C4-2B (cell line): ENCODE measurements at regions not wholly inside any gene's neighbourhood (a gene's known extent, or its start where the extent isn't known, plus 50 kb on each side); places are given as distances from the start of the nearest gene placed in this dataset.

Source experiments
- ZFX ChIP-seq: fragments of 450-650 bp; IDR thresholded peaks from 2 replicates; pipeline ENCODE4 v1.6.1; 2017
- TF ChIP-seq, protein P1 (sequence below): fragments of 450-650 bp; conservative IDR thresholded peaks from 2 replicates; pipeline ENCODE4 v1.5.1; 2017; ENCODE audit warnings: mild to moderate bottlenecking

DNA sequence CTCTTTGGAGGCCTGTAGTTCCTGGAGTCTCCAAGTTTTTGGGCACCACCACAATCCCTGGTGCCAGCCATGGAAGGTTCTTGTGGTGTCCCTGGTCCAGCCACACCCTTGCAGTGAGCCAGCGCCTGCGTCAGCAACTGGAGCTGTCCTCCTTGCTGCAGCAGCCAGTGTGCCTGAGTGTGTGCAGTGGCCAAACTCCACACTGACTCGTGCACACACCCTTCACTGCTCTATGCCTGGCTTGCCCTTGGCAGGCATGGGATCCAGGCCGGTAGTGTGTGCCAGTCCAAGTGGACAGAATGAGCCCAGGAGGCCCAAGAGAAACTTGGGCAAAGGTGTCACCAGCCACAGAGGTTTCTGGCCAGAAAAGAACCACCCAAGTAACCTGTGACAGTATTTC lies 1074.0 kb downstream of the PCDH18 start:
- TF ChIP-seq, protein P1, sequence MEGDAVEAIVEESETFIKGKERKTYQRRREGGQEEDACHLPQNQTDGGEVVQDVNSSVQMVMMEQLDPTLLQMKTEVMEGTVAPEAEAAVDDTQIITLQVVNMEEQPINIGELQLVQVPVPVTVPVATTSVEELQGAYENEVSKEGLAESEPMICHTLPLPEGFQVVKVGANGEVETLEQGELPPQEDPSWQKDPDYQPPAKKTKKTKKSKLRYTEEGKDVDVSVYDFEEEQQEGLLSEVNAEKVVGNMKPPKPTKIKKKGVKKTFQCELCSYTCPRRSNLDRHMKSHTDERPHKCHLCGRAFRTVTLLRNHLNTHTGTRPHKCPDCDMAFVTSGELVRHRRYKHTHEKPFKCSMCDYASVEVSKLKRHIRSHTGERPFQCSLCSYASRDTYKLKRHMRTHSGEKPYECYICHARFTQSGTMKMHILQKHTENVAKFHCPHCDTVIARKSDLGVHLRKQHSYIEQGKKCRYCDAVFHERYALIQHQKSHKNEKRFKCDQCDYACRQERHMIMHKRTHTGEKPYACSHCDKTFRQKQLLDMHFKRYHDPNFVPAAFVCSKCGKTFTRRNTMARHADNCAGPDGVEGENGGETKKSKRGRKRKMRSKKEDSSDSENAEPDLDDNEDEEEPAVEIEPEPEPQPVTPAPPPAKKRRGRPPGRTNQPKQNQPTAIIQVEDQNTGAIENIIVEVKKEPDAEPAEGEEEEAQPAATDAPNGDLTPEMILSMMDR, result no peak
- no peak for TF ChIP-seq ZFX
